ENCODE measurements at regions not wholly inside any gene's neighbourhood (a gene's known extent, or its start where the extent isn't known, plus 50 kb on each side); places are given as distances from the start of the nearest gene placed in this dataset.

GRCh38 chr10:120251821-120252442, 205.1 kb upstream of the PLPP4 start:
- TF ChIP-seq CTCF (IDR thresholded peaks at IDR 0.05 in 8 of 11, conservative IDR thresholded peaks at IDR 0.05 in 3 of 11) (no peak), POLR2A (IDR thresholded peaks at IDR 0.05) (no peak), POLR2AphosphoS5 (IDR thresholded peaks at IDR 0.05) (no peak)
